ENCODE measurements at regions not wholly inside any gene's neighbourhood (a gene's known extent, or its start where the extent isn't known, plus 50 kb on each side); places are given as distances from the start of the nearest gene placed in this dataset.
"Not testable (repeated sequence)": the region's sequence is repeated elsewhere in the genome, so short reads cannot be mapped to it uniquely, and the experiment has no call there.

GRCh38 chr19:20465922-20466637, 99.5 kb downstream of the ZNF737 start:
- not testable (repeated sequence) for TF ChIP-seq CTCF (conservative IDR thresholded peaks at IDR 0.05; ENCODE audit: low read length); EZH2phosphoT487 (IDR thresholded peaks at IDR 0.05; ENCODE audit: borderline replicate concordance)

Measured in Loucy (cell line).